Hippocampal formation (tissue), 2 donors: ENCODE measurements at regions not wholly inside any gene's neighbourhood (a gene's known extent, or its start where the extent isn't known, plus 50 kb on each side); places are given as distances from the start of the nearest gene placed in this dataset.

ENCODE experiments used
- DNase-seq, 2 donors: peaks; one replicate each; lab custom pipeline; 2025; lab: John Stamatoyannopoulos, UW

- peak in 1 of 2 donors; percentile 28 for DNase-seq
Observed at GRCh38 chr2:15734674-15735483, 143.2 kb downstream of the DDX1 start.

- no peak for DNase-seq
Observed at GRCh38 chr2:15735484-15736326, 144.0 kb downstream of the DDX1 start.

- no peak for DNase-seq
Observed at GRCh38 chr2:15736396-15737180, 144.9 kb downstream of the DDX1 start.

GRCh38 chr2:15737314-15738224, 145.9 kb downstream of the DDX1 start:
- DNase-seq, result no peak

- no peak for DNase-seq
Observed at GRCh38 chr2:15738225-15738546, 146.5 kb downstream of the DDX1 start.

GRCh38 chr2:15738943-15739342, 147.3 kb downstream of the DDX1 start:
- no peak for DNase-seq

GRCh38 chr2:15744820-15745219, 153.2 kb downstream of the DDX1 start:
- DNase-seq, result no peak

- no peak for DNase-seq
Observed at GRCh38 chr2:15745350-15745749, 153.7 kb downstream of the DDX1 start.

GRCh38 chr2:15745907-15746702, 154.4 kb downstream of the DDX1 start:
- DNase-seq, result no peak

GRCh38 chr2:15746703-15747550, 155.3 kb downstream of the DDX1 start:
- no peak for DNase-seq

- no peak for DNase-seq
Observed at GRCh38 chr2:15747603-15748471, 156.2 kb downstream of the DDX1 start.

- no peak for DNase-seq
Observed at GRCh38 chr2:15748736-15749323, 157.2 kb downstream of the DDX1 start.

GRCh38 chr2:15749460-15750432, 158.1 kb downstream of the DDX1 start:
- DNase-seq, result no peak

- DNase-seq, result no peak
Observed at GRCh38 chr2:15750433-15750814, 158.8 kb downstream of the DDX1 start.

- DNase-seq, result no peak
Observed at GRCh38 chr2:15750822-15751329, 159.2 kb downstream of the DDX1 start.

- no peak for DNase-seq
Observed at GRCh38 chr2:15751477-15751876, 159.8 kb downstream of the DDX1 start.
